HG02884 (cell line): ENCODE measurements at regions not wholly inside any gene's neighbourhood (a gene's known extent, or its start where the extent isn't known, plus 50 kb on each side); places are given as distances from the start of the nearest gene placed in this dataset.
"Not testable (repeated sequence)": the region's sequence is repeated elsewhere in the genome, so short reads cannot be mapped to it uniquely, and the experiment has no call there.

Experiments
- ATAC-seq: cut with Tn5 transposase; IDR thresholded peaks from one replicate; pipeline ENCODE4 v1.9.1; 2021; ENCODE audit warnings: mild to moderate bottlenecking, moderate library complexity; ENCODE audit not compliant: unreplicated experiment

- no peak for ATAC-seq
Observed at GRCh38 chr10:8278099-8278498, 223.6 kb downstream of the GATA3 start.

- no peak for ATAC-seq
Observed at GRCh38 chr10:8279598-8279997, 225.1 kb downstream of the GATA3 start.

- ATAC-seq: no peak
Observed at GRCh38 chr10:8280946-8281345, 226.5 kb downstream of the GATA3 start.

GRCh38 chr10:8282340-8282739 lies 227.9 kb downstream of the GATA3 start:
- no peak for ATAC-seq

GRCh38 chr10:8283166-8283905 lies 228.8 kb downstream of the GATA3 start:
- ATAC-seq: no peak

- ATAC-seq: no peak
Observed at GRCh38 chr10:8283986-8284385, 229.5 kb downstream of the GATA3 start.

GRCh38 chr10:8285970-8286369 lies 231.5 kb downstream of the GATA3 start:
- ATAC-seq: not testable (repeated sequence)

- no peak for ATAC-seq
Observed at GRCh38 chr10:8288600-8288999, 234.1 kb downstream of the GATA3 start.

- ATAC-seq: no peak
Observed at GRCh38 chr10:8289186-8289924, 234.9 kb downstream of the GATA3 start.

GRCh38 chr10:8294779-8295178 lies 240.3 kb downstream of the GATA3 start:
- no peak for ATAC-seq

- no peak for ATAC-seq
Observed at GRCh38 chr10:8295311-8295710, 240.8 kb downstream of the GATA3 start.

- ATAC-seq: no peak
Observed at GRCh38 chr10:8296090-8296733, 241.7 kb downstream of the GATA3 start.

GRCh38 chr10:8296734-8297101 lies 242.2 kb downstream of the GATA3 start:
- no peak for ATAC-seq

- ATAC-seq: no peak
Observed at GRCh38 chr10:8297107-8297506, 242.6 kb downstream of the GATA3 start.

GRCh38 chr10:8297959-8298358 lies 243.5 kb downstream of the GATA3 start:
- no peak for ATAC-seq

GRCh38 chr10:8298896-8299570 lies 244.5 kb downstream of the GATA3 start:
- ATAC-seq: no peak

- ATAC-seq: no peak
Observed at GRCh38 chr10:8300925-8301324, 246.4 kb downstream of the GATA3 start.

GRCh38 chr10:8301333-8301732 lies 246.8 kb downstream of the GATA3 start:
- no peak for ATAC-seq

GRCh38 chr10:8301831-8302230 lies 247.3 kb downstream of the GATA3 start:
- no peak for ATAC-seq

GRCh38 chr10:8302565-8302964 lies 248.1 kb downstream of the GATA3 start:
- ATAC-seq: no peak

GRCh38 chr10:8304861-8305260 lies 250.4 kb downstream of the GATA3 start:
- no peak for ATAC-seq
